ENCODE measurements at regions not wholly inside any gene's neighbourhood (a gene's known extent, or its start where the extent isn't known, plus 50 kb on each side); places are given as distances from the start of the nearest gene placed in this dataset.

DNA sequence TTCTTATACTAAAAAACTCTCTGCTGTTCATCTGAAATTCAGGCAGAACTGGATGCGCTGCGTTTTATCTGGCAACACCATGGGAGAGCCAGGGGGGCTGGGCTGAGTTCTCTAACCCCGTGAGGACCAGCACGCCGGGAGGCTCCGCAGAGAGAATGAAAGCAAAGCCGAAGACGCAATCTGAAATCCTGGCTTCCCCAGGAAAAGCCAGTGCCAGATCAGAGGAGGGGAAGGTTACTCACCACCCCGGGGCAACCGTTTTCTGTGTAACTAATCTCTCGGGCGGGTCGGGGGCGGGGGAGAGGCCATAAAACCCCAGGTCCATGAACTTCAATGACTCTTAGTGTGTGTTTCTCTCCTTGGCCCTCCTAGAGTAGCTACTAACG, 99.4 kb downstream of the SHANK2 start:
- TF ChIP-seq, protein P1, sequence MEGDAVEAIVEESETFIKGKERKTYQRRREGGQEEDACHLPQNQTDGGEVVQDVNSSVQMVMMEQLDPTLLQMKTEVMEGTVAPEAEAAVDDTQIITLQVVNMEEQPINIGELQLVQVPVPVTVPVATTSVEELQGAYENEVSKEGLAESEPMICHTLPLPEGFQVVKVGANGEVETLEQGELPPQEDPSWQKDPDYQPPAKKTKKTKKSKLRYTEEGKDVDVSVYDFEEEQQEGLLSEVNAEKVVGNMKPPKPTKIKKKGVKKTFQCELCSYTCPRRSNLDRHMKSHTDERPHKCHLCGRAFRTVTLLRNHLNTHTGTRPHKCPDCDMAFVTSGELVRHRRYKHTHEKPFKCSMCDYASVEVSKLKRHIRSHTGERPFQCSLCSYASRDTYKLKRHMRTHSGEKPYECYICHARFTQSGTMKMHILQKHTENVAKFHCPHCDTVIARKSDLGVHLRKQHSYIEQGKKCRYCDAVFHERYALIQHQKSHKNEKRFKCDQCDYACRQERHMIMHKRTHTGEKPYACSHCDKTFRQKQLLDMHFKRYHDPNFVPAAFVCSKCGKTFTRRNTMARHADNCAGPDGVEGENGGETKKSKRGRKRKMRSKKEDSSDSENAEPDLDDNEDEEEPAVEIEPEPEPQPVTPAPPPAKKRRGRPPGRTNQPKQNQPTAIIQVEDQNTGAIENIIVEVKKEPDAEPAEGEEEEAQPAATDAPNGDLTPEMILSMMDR (IDR thresholded peaks at IDR 0.05): no peak
- TF ChIP-seq POLR2AphosphoS5 (IDR thresholded peaks at IDR 0.05): no peak
